K562 (cell line): ENCODE measurements at regions not wholly inside any gene's neighbourhood (a gene's known extent, or its start where the extent isn't known, plus 50 kb on each side); places are given as distances from the start of the nearest gene placed in this dataset.

Source experiments
- CSDE1 ChIP-seq, 2 experiments: fragments of 450-650 bp; IDR thresholded peaks; 2 replicates each; pipeline ENCODE4 v1.6.1; 2016; ENCODE audit warnings: mild to moderate bottlenecking in 1 of 2
- JUND ChIP-seq, 2 experiments: IDR thresholded peaks; 2 replicates in 1 of 2; 3 replicates in 1 of 2; pipeline ENCODE4 v1.6.1; 2011; ENCODE audit warnings: borderline replicate concordance in 2 of 2, low read depth in 2 of 2, low read length in 2 of 2, improper control_type of control experiment in 1 of 2, missing biosample characterization in 1 of 2, missing genetic modification characterization in 1 of 2, missing genetic modification reagents in 1 of 2
- KDM5B ChIP-seq: fragments of 200-600 bp; sonication (generic); IDR thresholded peaks from 2 replicates; pipeline ENCODE4 v1.6.1; 2012; ENCODE audit warnings: low read depth, mild to moderate bottlenecking, moderate library complexity, low read length, control low read depth, inconsistent platforms; ENCODE audit not compliant: insufficient replicate concordance
- NR2C2 ChIP-seq, 2 experiments: fragments of 200-800 bp in 1 of 2; sonication (Bioruptor generic) in 1 of 2; sonication (generic) in 1 of 2; formaldehyde crosslinking in 1 of 2; IDR thresholded peaks; 2 replicates each; pipeline versions ENCODE4 v1.6.1 to v1.8.0; 2016 to 2022; ENCODE audit warnings: mild to moderate bottlenecking in 1 of 2, missing compliant biosample characterization in 1 of 2, missing genetic modification characterization in 1 of 2, missing genetic modification reagents in 1 of 2
- NRF1 ChIP-seq, 2 experiments: fragments of 450-650 bp; IDR thresholded peaks in 1 of 2; conservative IDR thresholded peaks in 1 of 2; 2 replicates each; pipeline ENCODE4 v1.6.1; 2014; ENCODE audit warnings: mild to moderate bottlenecking in 2 of 2
- PCBP1 ChIP-seq: fragments of 200-400 bp; formaldehyde crosslinking; IDR thresholded peaks from 2 replicates; pipeline ENCODE4 v1.6.1; 2018; ENCODE audit warnings: mild to moderate bottlenecking, low read depth, low read length; ENCODE audit not compliant: poor library complexity, severe bottlenecking
- SMAD3 ChIP-seq: fragments of 450-650 bp; formaldehyde crosslinking; conservative IDR thresholded peaks from 2 replicates; pipeline ENCODE4 v1.4.0; 2020; ENCODE audit warnings: mild to moderate bottlenecking
- SRSF9 ChIP-seq: fragments of 200-400 bp; formaldehyde crosslinking; IDR thresholded peaks from 2 replicates; pipeline ENCODE4 v1.6.1; 2017; ENCODE audit warnings: low read depth, low read length, borderline replicate concordance
- ZFP1 ChIP-seq: fragments of 450-650 bp; formaldehyde crosslinking; IDR thresholded peaks from 2 replicates; pipeline ENCODE4 v1.4.0; 2020; ENCODE audit warnings: mild to moderate bottlenecking, mixed read lengths
- ZNF175 ChIP-seq: fragments of 200-800 bp; sonication (Bioruptor generic); IDR thresholded peaks from 2 replicates; pipeline ENCODE4 v1.6.1; 2016; ENCODE audit warnings: low read depth, mild to moderate bottlenecking, missing genetic modification characterization, missing compliant biosample characterization
- ZNF589 ChIP-seq: fragments of 200-800 bp; sonication (Bioruptor generic); IDR thresholded peaks from 2 replicates; pipeline ENCODE4 v1.6.1; 2016; ENCODE audit warnings: low read depth, missing genetic modification characterization, missing compliant biosample characterization
- ZSCAN29 ChIP-seq: fragments of 450-650 bp; IDR thresholded peaks from 2 replicates; pipeline ENCODE4 v1.6.1; 2017
- TF ChIP-seq, protein P1 (sequence below): fragments of 150-350 bp; conservative IDR thresholded peaks from 2 replicates; pipeline ENCODE4 v1.6.1; 2014; ENCODE audit warnings: low read length
- TF ChIP-seq, protein P2 (sequence below), 2 experiments: fragments of 200-800 bp in 1 of 2; sonication (Bioruptor generic) in 1 of 2; sonication (generic) in 1 of 2; formaldehyde crosslinking in 1 of 2; IDR thresholded peaks in 1 of 2; conservative IDR thresholded peaks in 1 of 2; 2 replicates each; pipeline versions ENCODE4 v1.5.0 to v1.6.1; 2016 to 2020; ENCODE audit warnings: missing compliant biosample characterization in 1 of 2, missing genetic modification characterization in 1 of 2, missing genetic modification reagents in 1 of 2

DNA sequence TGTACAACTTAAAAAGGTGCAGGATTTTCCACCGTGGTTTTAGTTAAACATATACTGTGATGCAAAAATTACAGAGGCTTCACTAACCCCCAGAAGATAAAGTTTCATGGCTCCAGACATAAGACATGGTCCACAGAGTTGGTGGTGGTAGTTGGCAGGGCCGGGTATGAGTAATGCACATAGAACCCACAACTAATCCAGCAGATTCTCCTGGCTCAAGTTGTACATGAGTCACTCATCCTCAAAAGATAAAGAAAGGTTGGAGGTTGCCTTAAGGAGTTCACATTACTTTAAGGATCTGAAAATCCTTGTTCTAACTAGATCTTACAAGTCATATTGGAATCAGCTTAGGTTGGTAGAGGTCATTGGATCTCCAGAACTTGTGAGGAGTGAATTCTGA is 98.3 kb upstream of the ZBTB20 start (continued):
- TF ChIP-seq JUND (IDR thresholded peaks at IDR 0.05; ENCODE audit: borderline replicate concordance, low read depth, low read length) (peak; percentile 55), JUND (tag; IDR thresholded peaks at IDR 0.05; ENCODE audit: borderline replicate concordance, low read depth, low read length) (no peak), PCBP1 (no peak), ZNF175 (CRISPR knock-in tag) (0 out of 2 replicates have a peak, but pooled peaks have one; percentile 25), NRF1 (conservative IDR thresholded peaks at IDR 0.05 in 1 of 2, IDR thresholded peaks at IDR 0.05 in 1 of 2) (no peak), NR2C2 (CRISPR knock-in tag; IDR thresholded peaks at IDR 0.05) (no peak), NR2C2 (tag; IDR thresholded peaks at IDR 0.05) (0 out of 2 replicates have a peak, but pooled peaks have one; percentile 29), SRSF9 (no peak), ZFP1 (CRISPR knock-in tag) (no peak), KDM5B (no peak), ZNF589 (CRISPR knock-in tag) (no peak), SMAD3 (CRISPR knock-in tag) (no peak), ZSCAN29 (no peak), CSDE1 (IDR thresholded peaks at IDR 0.05) (no peak)
- TF ChIP-seq, protein P1, sequence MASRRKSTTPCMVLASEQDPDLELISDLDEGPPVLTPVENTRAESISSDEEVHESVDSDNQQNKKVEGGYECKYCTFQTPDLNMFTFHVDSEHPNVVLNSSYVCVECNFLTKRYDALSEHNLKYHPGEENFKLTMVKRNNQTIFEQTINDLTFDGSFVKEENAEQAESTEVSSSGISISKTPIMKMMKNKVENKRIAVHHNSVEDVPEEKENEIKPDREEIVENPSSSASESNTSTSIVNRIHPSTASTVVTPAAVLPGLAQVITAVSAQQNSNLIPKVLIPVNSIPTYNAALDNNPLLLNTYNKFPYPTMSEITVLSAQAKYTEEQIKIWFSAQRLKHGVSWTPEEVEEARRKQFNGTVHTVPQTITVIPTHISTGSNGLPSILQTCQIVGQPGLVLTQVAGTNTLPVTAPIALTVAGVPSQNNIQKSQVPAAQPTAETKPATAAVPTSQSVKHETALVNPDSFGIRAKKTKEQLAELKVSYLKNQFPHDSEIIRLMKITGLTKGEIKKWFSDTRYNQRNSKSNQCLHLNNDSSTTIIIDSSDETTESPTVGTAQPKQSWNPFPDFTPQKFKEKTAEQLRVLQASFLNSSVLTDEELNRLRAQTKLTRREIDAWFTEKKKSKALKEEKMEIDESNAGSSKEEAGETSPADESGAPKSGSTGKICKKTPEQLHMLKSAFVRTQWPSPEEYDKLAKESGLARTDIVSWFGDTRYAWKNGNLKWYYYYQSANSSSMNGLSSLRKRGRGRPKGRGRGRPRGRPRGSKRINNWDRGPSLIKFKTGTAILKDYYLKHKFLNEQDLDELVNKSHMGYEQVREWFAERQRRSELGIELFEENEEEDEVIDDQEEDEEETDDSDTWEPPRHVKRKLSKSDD = no peak
- TF ChIP-seq, protein P2, sequence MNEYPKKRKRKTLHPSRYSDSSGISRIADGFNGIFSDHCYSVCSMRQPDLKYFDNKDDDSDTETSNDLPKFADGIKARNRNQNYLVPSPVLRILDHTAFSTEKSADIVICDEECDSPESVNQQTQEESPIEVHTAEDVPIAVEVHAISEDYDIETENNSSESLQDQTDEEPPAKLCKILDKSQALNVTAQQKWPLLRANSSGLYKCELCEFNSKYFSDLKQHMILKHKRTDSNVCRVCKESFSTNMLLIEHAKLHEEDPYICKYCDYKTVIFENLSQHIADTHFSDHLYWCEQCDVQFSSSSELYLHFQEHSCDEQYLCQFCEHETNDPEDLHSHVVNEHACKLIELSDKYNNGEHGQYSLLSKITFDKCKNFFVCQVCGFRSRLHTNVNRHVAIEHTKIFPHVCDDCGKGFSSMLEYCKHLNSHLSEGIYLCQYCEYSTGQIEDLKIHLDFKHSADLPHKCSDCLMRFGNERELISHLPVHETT (CRISPR knock-in tag; conservative IDR thresholded peaks at IDR 0.05 in 1 of 2, IDR thresholded peaks at IDR 0.05 in 1 of 2) = no peak
